Stimulated activated CD4-positive, alpha-beta T cell treated with anti-CD3 and anti-CD28 coated beads, Interleukin-12 subunit alpha, Interleukin-12 subunit beta, amount 100 ng/mL, for 4 hours (primary cell): ENCODE measurements at regions not wholly inside any gene's neighbourhood (a gene's known extent, or its start where the extent isn't known, plus 50 kb on each side); places are given as distances from the start of the nearest gene placed in this dataset.

Experiments used
- DNase-seq: peaks from one replicate; pipeline ENCODE4 v3.0.0-alpha.2; 2020

- DNase-seq = no peak
Observed at GRCh38 chr4:15130441-15130840, 128.2 kb downstream of the CPEB2 start.

GRCh38 chr4:15131551-15131950 is 129.3 kb downstream of the CPEB2 start:
- DNase-seq = no peak

- DNase-seq = no peak
Observed at GRCh38 chr4:15132739-15133138, 130.5 kb downstream of the CPEB2 start.

GRCh38 chr4:15139599-15139998 is 137.3 kb downstream of the CPEB2 start:
- DNase-seq = no peak

GRCh38 chr4:15142201-15142600 is 139.9 kb downstream of the CPEB2 start:
- DNase-seq = no peak

GRCh38 chr4:15143551-15143950 is 141.3 kb downstream of the CPEB2 start:
- no peak for DNase-seq

- DNase-seq = no peak
Observed at GRCh38 chr4:15144249-15144966, 142.1 kb downstream of the CPEB2 start.

GRCh38 chr4:15144967-15145295 is 142.7 kb downstream of the CPEB2 start:
- no peak for DNase-seq

GRCh38 chr4:15145709-15146108 is 143.4 kb downstream of the CPEB2 start:
- no peak for DNase-seq

- no peak for DNase-seq
Observed at GRCh38 chr4:15147714-15148113, 145.4 kb downstream of the CPEB2 start.

- DNase-seq = no peak
Observed at GRCh38 chr4:15148199-15148598, 145.9 kb downstream of the CPEB2 start.

- no peak for DNase-seq
Observed at GRCh38 chr4:15148691-15149090, 146.4 kb downstream of the CPEB2 start.

- DNase-seq = no peak
Observed at GRCh38 chr4:15149234-15149838, 147.1 kb downstream of the CPEB2 start.

- no peak for DNase-seq
Observed at GRCh38 chr4:15149839-15150592, 147.7 kb downstream of the CPEB2 start.

- no peak for DNase-seq
Observed at GRCh38 chr4:15150631-15151030, 148.3 kb downstream of the CPEB2 start.

- DNase-seq = no peak
Observed at GRCh38 chr4:15151033-15151432, 148.8 kb downstream of the CPEB2 start.

- DNase-seq = no peak
Observed at GRCh38 chr4:15153662-15154061, 151.4 kb downstream of the CPEB2 start.

- DNase-seq = no peak
Observed at GRCh38 chr4:15158406-15159091, 156.3 kb downstream of the CPEB2 start.

GRCh38 chr4:15159477-15160019 is 157.3 kb downstream of the CPEB2 start:
- no peak for DNase-seq

GRCh38 chr4:15161439-15161838 is 159.2 kb downstream of the CPEB2 start:
- no peak for DNase-seq

GRCh38 chr4:15162046-15162445 is 159.8 kb downstream of the CPEB2 start:
- no peak for DNase-seq

- no peak for DNase-seq
Observed at GRCh38 chr4:15162465-15163283, 160.4 kb downstream of the CPEB2 start.

GRCh38 chr4:15163284-15163645 is 161.0 kb downstream of the CPEB2 start:
- DNase-seq = no peak
